ENCODE measurements at regions not wholly inside any gene's neighbourhood (a gene's known extent, or its start where the extent isn't known, plus 50 kb on each side); places are given as distances from the start of the nearest gene placed in this dataset.

GRCh38 chr2:198304859-198305258 is 500.5 kb downstream of the PLCL1 start:
- H3K4me1 ChIP-seq (ENCODE audit: control insufficient read depth in 4 of 4, insufficient read depth in 4 of 4, low read length in 3 of 4): no peaks in the 10 kb centered on the region
- no peaks in the 10 kb centered on the region for H3K36me3 ChIP-seq (ENCODE audit: control insufficient read depth in 4 of 4, insufficient read depth in 3 of 4, low read depth in 1 of 4, low read length in 3 of 4)
- no peak for DNase-seq (ENCODE audit: low spot score)
- H3K9ac ChIP-seq (ENCODE audit: low read depth in 1 of 2, low read length in 2 of 2): no peak overlapping the region
- TF ChIP-seq RXRA (IDR thresholded peaks at IDR 0.05) (no peak), RAD21 (IDR thresholded peaks at IDR 0.05) (no peak)
- no peak overlapping the region for H3K27ac ChIP-seq (ENCODE audit: low read depth in 1 of 2, low read length in 2 of 2)
- H3K4me3 ChIP-seq (ENCODE audit: low read depth in 1 of 3, low read length in 3 of 3): no peak overlapping the region
- 83% methylated on average over 4 of the region's 4 CpGs for WGBS
- no peaks in the 10 kb centered on the region for H3K27me3 ChIP-seq (ENCODE audit: control insufficient read depth in 4 of 4, insufficient read depth in 4 of 4, low read length in 3 of 4)
- H3K9me3 ChIP-seq (ENCODE audit: control insufficient read depth in 4 of 4, low read length in 3 of 4): no peaks in the 10 kb centered on the region

- H3K4me1 ChIP-seq (ENCODE audit: control insufficient read depth in 4 of 4, insufficient read depth in 4 of 4, low read length in 3 of 4): no peaks in the 10 kb centered on the region
- no peak overlapping the region for H3K4me3 ChIP-seq (ENCODE audit: low read depth in 1 of 3, low read length in 3 of 3)
- no peaks in the 10 kb centered on the region for H3K27me3 ChIP-seq (ENCODE audit: control insufficient read depth in 4 of 4, insufficient read depth in 4 of 4, low read length in 3 of 4)
- no peaks in the 10 kb centered on the region for H3K36me3 ChIP-seq (ENCODE audit: control insufficient read depth in 4 of 4, insufficient read depth in 3 of 4, low read depth in 1 of 4, low read length in 3 of 4)
- no peak for TF ChIP-seq ATF3 (IDR thresholded peaks at IDR 0.05)
- TF ChIP-seq JUND (IDR thresholded peaks at IDR 0.05): no peak
- no peaks in the 10 kb centered on the region for H3K9me3 ChIP-seq (ENCODE audit: control insufficient read depth in 4 of 4, low read length in 3 of 4)
- DNase-seq (ENCODE audit: low spot score): no peak
- 60% methylated on average over 2 of the region's 2 CpGs for WGBS
- no peak overlapping the region for H3K27ac ChIP-seq (ENCODE audit: low read depth in 1 of 2, low read length in 2 of 2)
- H3K9ac ChIP-seq (ENCODE audit: low read depth in 1 of 2, low read length in 2 of 2): no peak overlapping the region
These were observed 493.0 kb downstream of the PLCL1 start for GRCh38 chr2:198297350-198297749.

- Histone ChIP-seq H3K27me3 (ENCODE audit: control insufficient read depth in 4 of 4, insufficient read depth in 4 of 4, low read length in 3 of 4) (no peaks in the 10 kb centered on the region), H3K4me1 (ENCODE audit: control insufficient read depth in 4 of 4, insufficient read depth in 4 of 4, low read length in 3 of 4) (no peaks in the 10 kb centered on the region), H3K36me3 (ENCODE audit: control insufficient read depth in 4 of 4, insufficient read depth in 3 of 4, low read depth in 1 of 4, low read length in 3 of 4) (no peaks in the 10 kb centered on the region), H3K4me3 (ENCODE audit: low read depth in 1 of 3, low read length in 3 of 3) (no peak overlapping the region), H3K9me3 (ENCODE audit: control insufficient read depth in 4 of 4, low read length in 3 of 4) (no peaks in the 10 kb centered on the region), H3K27ac (ENCODE audit: low read depth in 1 of 2, low read length in 2 of 2) (no peak overlapping the region), H3K9ac (ENCODE audit: low read depth in 1 of 2, low read length in 2 of 2) (no peak overlapping the region)
- WGBS: under 1% methylated on average over 8 of the region's 8 CpGs
- peak; percentile 49 for DNase-seq (ENCODE audit: low spot score)
- TF ChIP-seq RAD21 (IDR thresholded peaks at IDR 0.05) (peak; percentile 79 to 86), HNF4A (conservative IDR thresholded peaks at IDR 0.05) (no peak), CTCF (IDR thresholded peaks at IDR 0.05; ENCODE audit: low read depth, low read length, missing input control) (peak; percentile 73), ATF3 (IDR thresholded peaks at IDR 0.05) (no peak), ZBTB33 (IDR thresholded peaks at IDR 0.05) (no peak)
These were observed 492.4 kb downstream of the PLCL1 start for GRCh38 chr2:198296665-198297308.

- Histone ChIP-seq H3K36me3 (ENCODE audit: control insufficient read depth in 4 of 4, insufficient read depth in 3 of 4, low read depth in 1 of 4, low read length in 3 of 4) (no peaks in the 10 kb centered on the region), H3K9me3 (ENCODE audit: control insufficient read depth in 4 of 4, low read length in 3 of 4) (no peaks in the 10 kb centered on the region), H3K4me1 (ENCODE audit: control insufficient read depth in 4 of 4, insufficient read depth in 4 of 4, low read length in 3 of 4) (no peaks in the 10 kb centered on the region), H3K27ac (ENCODE audit: low read depth in 1 of 2, low read length in 2 of 2) (no peak overlapping the region), H3K4me3 (ENCODE audit: low read depth in 1 of 3, low read length in 3 of 3) (no peak overlapping the region), H3K27me3 (ENCODE audit: control insufficient read depth in 4 of 4, insufficient read depth in 4 of 4, low read length in 3 of 4) (no peaks in the 10 kb centered on the region), H3K9ac (ENCODE audit: low read depth in 1 of 2, low read length in 2 of 2) (no peak overlapping the region)
- TF ChIP-seq RAD21 (IDR thresholded peaks at IDR 0.05): no peak
- TF ChIP-seq JUND (IDR thresholded peaks at IDR 0.05): no peak
- no peak for TF ChIP-seq FOXA1 (IDR thresholded peaks at IDR 0.05)
- DNase-seq (ENCODE audit: low spot score): no peak
- 38% methylated on average over 1 of the region's 1 CpG for WGBS
These were observed 488.9 kb downstream of the PLCL1 start for GRCh38 chr2:198293281-198293680.

All from liver (tissue), 8 donors.